OCI-LY1 (cell line): ENCODE measurements at regions not wholly inside any gene's neighbourhood (a gene's known extent, or its start where the extent isn't known, plus 50 kb on each side); places are given as distances from the start of the nearest gene placed in this dataset.

ENCODE experiments used
- H2AFZ ChIP-seq: fragments of 200-600 bp; sonication (generic), shearing (Covaris generic); 2 replicates; pipeline ENCODE4 v1.6.0; 2014; ENCODE audit warnings: antibody characterized with exemption, mild to moderate bottlenecking, low read length
- H3F3A ChIP-seq: fragments of 200-600 bp; sonication (generic), shearing (Covaris generic); 2 replicates; pipeline ENCODE4 v1.6.0; 2014; ENCODE audit warnings: mild to moderate bottlenecking, antibody characterized with exemption, low read length, moderate library complexity; ENCODE audit not compliant: insufficient read depth
- H3K27ac ChIP-seq: fragments of 200-600 bp; sonication (generic); 2 replicates; pipeline ENCODE4 v1.5.1; 2014; ENCODE audit warnings: low read length, mixed run types, mild to moderate bottlenecking, low read depth; ENCODE audit not compliant: poor library complexity, severe bottlenecking
- H3K27me3 ChIP-seq: fragments of 200-600 bp; sonication (generic); 2 replicates; pipeline ENCODE4 v1.6.0; 2014; ENCODE audit warnings: antibody characterized with exemption, mild to moderate bottlenecking, low read length, moderate library complexity; ENCODE audit not compliant: insufficient read depth
- H3K36me3 ChIP-seq: fragments of 200-600 bp; sonication (generic); 2 replicates; pipeline ENCODE4 v1.6.1; 2014; ENCODE audit warnings: mild to moderate bottlenecking, antibody characterized with exemption, low read length, moderate library complexity, mixed read lengths; ENCODE audit not compliant: insufficient read depth
- H3K4me1 ChIP-seq: fragments of 200-600 bp; sonication (generic); 2 replicates; pipeline ENCODE4 v1.5.1; 2014; ENCODE audit warnings: mild to moderate bottlenecking, low read length, moderate library complexity; ENCODE audit not compliant: insufficient read depth, severe bottlenecking
- H3K4me2 ChIP-seq: fragments of 200-600 bp; sonication (generic), shearing (Covaris generic); 2 replicates; pipeline ENCODE4 v1.6.1; 2014; ENCODE audit warnings: low read length
- H3K4me3 ChIP-seq: fragments of 200-600 bp; sonication (generic); 2 replicates; pipeline ENCODE4 v1.5.1; 2014; ENCODE audit warnings: low read length, low read depth, mild to moderate bottlenecking, mixed read lengths; ENCODE audit not compliant: poor library complexity, severe bottlenecking
- H3K79me2 ChIP-seq: fragments of 200-600 bp; shearing (Covaris generic); 2 replicates; pipeline ENCODE4 v1.6.1; 2016; ENCODE audit warnings: mixed run types, low read length, mixed read lengths; ENCODE audit not compliant: insufficient read depth
- H3K9ac ChIP-seq: fragments of 200-600 bp; sonication (generic), shearing (Covaris generic); 2 replicates; pipeline ENCODE4 v1.6.1; 2014; ENCODE audit warnings: mild to moderate bottlenecking, low read length, mixed read lengths
- H3K9me2 ChIP-seq: fragments of 200-600 bp; sonication (generic), shearing (Covaris generic); 2 replicates; pipeline ENCODE4 v1.6.1; 2014; ENCODE audit warnings: low read depth, mild to moderate bottlenecking, low read length, mixed read lengths
- H3K9me3 ChIP-seq: fragments of 200-600 bp; shearing (Covaris generic); 2 replicates; pipeline ENCODE4 v1.6.1; 2014; ENCODE audit warnings: low read length, mixed read lengths
- H4K20me1 ChIP-seq: fragments of 200-600 bp; sonication (generic), shearing (Covaris generic); 2 replicates; pipeline ENCODE4 v1.6.0; 2016; ENCODE audit warnings: mild to moderate bottlenecking, low read length; ENCODE audit not compliant: insufficient read depth
- EZH2 ChIP-seq: fragments of 200-600 bp; sonication (generic), shearing (Covaris generic); IDR thresholded peaks from 2 replicates; pipeline ENCODE4 v1.8.0; 2017; ENCODE audit warnings: borderline replicate concordance, mixed run types, mild to moderate bottlenecking, antibody characterized with exemption, low read length, moderate library complexity, mixed read lengths
- TF ChIP-seq, protein P1 (sequence below): fragments of 200-600 bp; sonication (generic), shearing (Covaris generic); IDR thresholded peaks from 2 replicates; pipeline ENCODE4 v1.5.1; 2017; ENCODE audit warnings: mild to moderate bottlenecking, antibody characterized with exemption, low read length, moderate library complexity, mixed read lengths

DNA sequence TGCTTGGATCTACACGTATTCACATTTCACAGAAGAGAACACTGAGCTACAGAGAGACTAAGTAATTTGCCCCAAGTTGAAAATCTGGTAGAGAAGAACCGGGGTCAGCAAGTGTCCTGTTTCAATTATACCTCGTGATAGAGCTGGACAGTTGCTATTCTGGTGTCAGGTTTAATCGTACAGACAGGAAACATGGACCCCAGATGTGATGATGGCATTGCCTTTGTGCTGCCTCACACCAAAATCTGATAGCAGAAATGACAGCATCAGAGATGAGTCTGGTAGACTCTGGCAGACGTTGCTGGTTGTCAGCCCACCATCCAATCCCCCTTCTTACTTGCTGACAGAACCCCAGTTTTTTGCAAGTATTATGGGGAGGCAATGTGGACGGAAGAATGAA is 112.1 kb upstream of the FOXF1 start:
- TF ChIP-seq, protein P1, sequence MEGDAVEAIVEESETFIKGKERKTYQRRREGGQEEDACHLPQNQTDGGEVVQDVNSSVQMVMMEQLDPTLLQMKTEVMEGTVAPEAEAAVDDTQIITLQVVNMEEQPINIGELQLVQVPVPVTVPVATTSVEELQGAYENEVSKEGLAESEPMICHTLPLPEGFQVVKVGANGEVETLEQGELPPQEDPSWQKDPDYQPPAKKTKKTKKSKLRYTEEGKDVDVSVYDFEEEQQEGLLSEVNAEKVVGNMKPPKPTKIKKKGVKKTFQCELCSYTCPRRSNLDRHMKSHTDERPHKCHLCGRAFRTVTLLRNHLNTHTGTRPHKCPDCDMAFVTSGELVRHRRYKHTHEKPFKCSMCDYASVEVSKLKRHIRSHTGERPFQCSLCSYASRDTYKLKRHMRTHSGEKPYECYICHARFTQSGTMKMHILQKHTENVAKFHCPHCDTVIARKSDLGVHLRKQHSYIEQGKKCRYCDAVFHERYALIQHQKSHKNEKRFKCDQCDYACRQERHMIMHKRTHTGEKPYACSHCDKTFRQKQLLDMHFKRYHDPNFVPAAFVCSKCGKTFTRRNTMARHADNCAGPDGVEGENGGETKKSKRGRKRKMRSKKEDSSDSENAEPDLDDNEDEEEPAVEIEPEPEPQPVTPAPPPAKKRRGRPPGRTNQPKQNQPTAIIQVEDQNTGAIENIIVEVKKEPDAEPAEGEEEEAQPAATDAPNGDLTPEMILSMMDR = no peak
- no peak for TF ChIP-seq EZH2
- Histone ChIP-seq H3F3A (no peaks in the 10 kb centered on the region), H3K79me2 (no peaks in the 10 kb centered on the region), H3K9me3 (no peaks in the 10 kb centered on the region), H4K20me1 (no peaks in the 10 kb centered on the region), H3K36me3 (no peaks in the 10 kb centered on the region), H3K27ac (no peak overlapping the region), H2AFZ (no peak overlapping the region), H3K4me2 (no peak overlapping the region), H3K27me3 (0 out of 2 replicates have a peak, but pooled peaks cover 5% of the 10 kb centered on the region), H3K9me2 (no peaks in the 10 kb centered on the region), H3K4me3 (no peak overlapping the region), H3K9ac (no peak overlapping the region), H3K4me1 (no peaks in the 10 kb centered on the region)

GRCh38 chr16:86398622-86399021 is 111.7 kb upstream of the FOXF1 start:
- Histone ChIP-seq H3F3A (no peaks in the 10 kb centered on the region), H3K4me1 (no peaks in the 10 kb centered on the region), H3K36me3 (no peaks in the 10 kb centered on the region), H3K9me3 (no peaks in the 10 kb centered on the region), H2AFZ (no peak overlapping the region), H4K20me1 (no peaks in the 10 kb centered on the region), H3K4me2 (no peak overlapping the region), H3K9ac (no peak overlapping the region), H3K27ac (no peak overlapping the region), H3K27me3 (0 out of 2 replicates have a peak, but pooled peaks cover 5% of the 10 kb centered on the region), H3K79me2 (no peaks in the 10 kb centered on the region), H3K4me3 (no peak overlapping the region), H3K9me2 (no peaks in the 10 kb centered on the region)
- TF ChIP-seq EZH2 = no peak
- TF ChIP-seq, protein P1 = no peak

- Histone ChIP-seq H3K36me3 (no peaks in the 10 kb centered on the region), H2AFZ (no peak overlapping the region), H3K4me3 (no peak overlapping the region), H3K79me2 (no peaks in the 10 kb centered on the region), H3K4me2 (no peak overlapping the region), H3K27me3 (no peaks in the 10 kb centered on the region), H3F3A (no peaks in the 10 kb centered on the region), H3K4me1 (no peaks in the 10 kb centered on the region), H3K9me2 (no peaks in the 10 kb centered on the region), H3K9ac (no peak overlapping the region), H3K9me3 (no peaks in the 10 kb centered on the region), H4K20me1 (no peaks in the 10 kb centered on the region), H3K27ac (no peak overlapping the region)
- TF ChIP-seq, protein P1 = no peak
- no peak for TF ChIP-seq EZH2
Observed at GRCh38 chr16:86401126-86401525, 109.2 kb upstream of the FOXF1 start.
